ENCODE measurements at regions not wholly inside any gene's neighbourhood (a gene's known extent, or its start where the extent isn't known, plus 50 kb on each side); places are given as distances from the start of the nearest gene placed in this dataset.

DNA sequence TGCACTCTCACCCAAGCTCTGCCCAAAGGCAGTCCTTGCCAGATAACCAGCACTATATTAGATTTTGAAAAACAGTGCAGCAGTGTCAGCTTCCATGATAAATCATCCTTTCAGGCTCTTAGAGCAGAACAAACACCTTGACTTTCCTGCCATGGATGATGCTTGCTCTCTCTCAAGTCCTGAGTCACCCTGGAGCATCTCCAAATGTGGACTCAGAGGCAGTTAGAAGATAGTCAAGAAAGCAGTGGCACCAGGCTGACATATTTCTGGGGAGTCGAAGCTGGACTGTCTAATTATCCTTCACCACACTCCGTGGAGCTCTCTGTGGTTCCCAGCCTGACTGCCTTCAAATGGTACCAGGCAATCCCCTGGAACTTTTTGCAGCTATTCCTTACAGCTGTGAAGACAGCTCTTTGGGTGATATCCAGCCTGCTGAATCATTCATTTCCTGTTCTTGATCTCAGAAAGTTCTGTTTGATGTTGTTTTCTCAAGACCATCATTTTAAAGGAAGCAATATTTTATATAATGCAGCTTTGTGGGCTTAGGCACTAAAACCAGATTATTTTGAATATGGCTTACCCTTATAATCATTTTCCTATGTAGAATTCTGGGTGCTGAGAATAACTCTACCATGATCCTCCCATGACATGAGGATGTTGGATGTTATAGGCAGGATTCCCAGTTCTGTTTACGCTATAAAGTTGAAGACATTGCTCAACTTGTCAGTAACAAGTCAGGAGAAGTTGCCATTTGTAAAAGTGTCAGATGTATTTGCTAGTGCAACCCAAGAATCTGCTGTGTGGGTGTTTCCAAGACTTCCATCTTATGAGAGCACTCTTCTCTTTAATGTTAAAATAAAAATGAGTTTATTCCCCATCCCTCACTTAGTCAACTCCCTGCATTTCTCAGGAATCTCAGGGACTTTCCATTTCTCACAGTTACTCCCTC, 233.8 kb downstream of the C7orf25 start:
- TF ChIP-seq, protein P1, sequence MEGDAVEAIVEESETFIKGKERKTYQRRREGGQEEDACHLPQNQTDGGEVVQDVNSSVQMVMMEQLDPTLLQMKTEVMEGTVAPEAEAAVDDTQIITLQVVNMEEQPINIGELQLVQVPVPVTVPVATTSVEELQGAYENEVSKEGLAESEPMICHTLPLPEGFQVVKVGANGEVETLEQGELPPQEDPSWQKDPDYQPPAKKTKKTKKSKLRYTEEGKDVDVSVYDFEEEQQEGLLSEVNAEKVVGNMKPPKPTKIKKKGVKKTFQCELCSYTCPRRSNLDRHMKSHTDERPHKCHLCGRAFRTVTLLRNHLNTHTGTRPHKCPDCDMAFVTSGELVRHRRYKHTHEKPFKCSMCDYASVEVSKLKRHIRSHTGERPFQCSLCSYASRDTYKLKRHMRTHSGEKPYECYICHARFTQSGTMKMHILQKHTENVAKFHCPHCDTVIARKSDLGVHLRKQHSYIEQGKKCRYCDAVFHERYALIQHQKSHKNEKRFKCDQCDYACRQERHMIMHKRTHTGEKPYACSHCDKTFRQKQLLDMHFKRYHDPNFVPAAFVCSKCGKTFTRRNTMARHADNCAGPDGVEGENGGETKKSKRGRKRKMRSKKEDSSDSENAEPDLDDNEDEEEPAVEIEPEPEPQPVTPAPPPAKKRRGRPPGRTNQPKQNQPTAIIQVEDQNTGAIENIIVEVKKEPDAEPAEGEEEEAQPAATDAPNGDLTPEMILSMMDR (IDR thresholded peaks at IDR 0.05): no peak
- no peak for TF ChIP-seq POLR2A (IDR thresholded peaks at IDR 0.05)

Measured in Peyer's patch (tissue), 4 donors.